GM23338 (cell line): ENCODE measurements at regions not wholly inside any gene's neighbourhood (a gene's known extent, or its start where the extent isn't known, plus 50 kb on each side); places are given as distances from the start of the nearest gene placed in this dataset.

Source experiments
- ATAC-seq: fragments of 200-7000 bp; cut with Tn5 transposase; 3 replicates; pipeline ENCODE4 v1.9.1; 2020
- DNase-seq: peaks from one replicate; pipeline ENCODE4 v3.0.0-alpha.2; 2015; ENCODE audit warnings: low spot score
- H2AFZ ChIP-seq: fragments of 200-600 bp; sonication (generic); 2 replicates; pipeline ENCODE4 v1.8.0; 2016; ENCODE audit warnings: antibody characterized with exemption, mild to moderate bottlenecking, moderate library complexity
- H3F3A ChIP-seq: fragments of 200-600 bp; sonication (generic); replicated peaks from 2 replicates; pipeline ENCODE4 v1.8.0; 2017; ENCODE audit warnings: antibody characterized with exemption, mixed run types, low read depth
- H3K27ac ChIP-seq: fragments of 200-600 bp; sonication (generic); 2 replicates; pipeline ENCODE4 v1.6.1; 2016; ENCODE audit warnings: low read depth
- H3K27me3 ChIP-seq: fragments of 200-600 bp; sonication (generic); 2 replicates; pipeline ENCODE4 v1.8.0; 2016; ENCODE audit warnings: mild to moderate bottlenecking, mixed run types, moderate library complexity; ENCODE audit not compliant: insufficient read depth
- H3K36me3 ChIP-seq: fragments of 200-600 bp; sonication (generic); 2 replicates; pipeline ENCODE4 v1.8.0; 2016; ENCODE audit warnings: mild to moderate bottlenecking; ENCODE audit not compliant: insufficient read depth
- H3K4me1 ChIP-seq: fragments of 200-600 bp; sonication (generic); 2 replicates; pipeline ENCODE4 v1.8.0; 2016; ENCODE audit warnings: mild to moderate bottlenecking, moderate library complexity; ENCODE audit not compliant: insufficient read depth
- H3K4me2 ChIP-seq: fragments of 200-600 bp; sonication (generic); 2 replicates; pipeline ENCODE4 v1.7.1; 2017; ENCODE audit warnings: mixed run types
- H3K4me3 ChIP-seq: fragments of 200-600 bp; sonication (generic); 2 replicates; pipeline ENCODE4 v1.6.1; 2016; ENCODE audit warnings: mixed run types
- H3K79me2 ChIP-seq: fragments of 200-600 bp; sonication (generic); replicated peaks from 2 replicates; pipeline ENCODE4 v1.8.0; 2017; ENCODE audit warnings: mild to moderate bottlenecking; ENCODE audit not compliant: insufficient read depth
- H3K9me2 ChIP-seq: fragments of 200-600 bp; sonication (generic); 2 replicates; pipeline ENCODE4 v1.8.0; 2017; ENCODE audit not compliant: insufficient read depth
- H4K20me1 ChIP-seq: fragments of 200-600 bp; sonication (generic); replicated peaks from 2 replicates; pipeline ENCODE4 v1.8.0; 2017; ENCODE audit warnings: mild to moderate bottlenecking; ENCODE audit not compliant: insufficient read depth
- H3K27ac Mint-ChIP-seq: 2 replicates; pipeline ENCODE4 v1.8.0; 2020; ENCODE audit warnings: inconsistent platforms, mild to moderate bottlenecking, moderate library complexity, mixed read lengths
- H3K27me3 Mint-ChIP-seq: 3 replicates; pipeline ENCODE4 v1.8.0; 2022; ENCODE audit warnings: low read depth, mild to moderate bottlenecking, moderate library complexity, mixed read lengths, inconsistent platforms; ENCODE audit not compliant: insufficient read depth, poor library complexity
- H3K36me3 Mint-ChIP-seq: 3 replicates; pipeline ENCODE4 v1.8.0; 2021; ENCODE audit warnings: low read depth, mild to moderate bottlenecking, inconsistent platforms, moderate library complexity, mixed read lengths
- H3K4me1 Mint-ChIP-seq: 3 replicates; pipeline ENCODE4 v1.8.0; 2020; ENCODE audit warnings: mild to moderate bottlenecking, inconsistent platforms, mixed read lengths
- H3K4me3 Mint-ChIP-seq: 3 replicates; pipeline ENCODE4 v1.8.0; 2021; ENCODE audit warnings: moderate library complexity, mild to moderate bottlenecking, inconsistent platforms, mixed read lengths
- H3K9me3 Mint-ChIP-seq: 3 replicates; pipeline ENCODE4 v1.8.0; 2020; ENCODE audit warnings: moderate library complexity, mild to moderate bottlenecking, inconsistent platforms, mixed read lengths
- CREB1 ChIP-seq: fragments of 250-450 bp; sonication (Bioruptor Pico); IDR thresholded peaks from 2 replicates; pipeline ENCODE4 v1.5.0; 2020; ENCODE audit warnings: low read depth, mild to moderate bottlenecking, moderate library complexity
- CTCF ChIP-seq, 2 experiments: fragments of 200-600 bp in 1 of 2; sonication (generic) in 1 of 2; conservative IDR thresholded peaks; 2 replicates each; pipeline versions ENCODE4 v1.5.1 to v1.6.1; 2016 to 2017; ENCODE audit warnings: antibody characterized with exemption in 2 of 2, low read depth in 2 of 2, mild to moderate bottlenecking in 2 of 2, moderate library complexity in 1 of 2
- ETS1 ChIP-seq: IDR thresholded peaks from 2 replicates; pipeline ENCODE4 v1.6.1; 2016; ENCODE audit warnings: antibody characterized with exemption
- EZH2 ChIP-seq: fragments of 200-600 bp; sonication (generic); IDR thresholded peaks from one replicate; pipeline ENCODE4 v1.8.0; 2017; ENCODE audit warnings: antibody characterized with exemption, mild to moderate bottlenecking, low read depth; ENCODE audit not compliant: unreplicated experiment
- EZH2phosphoT487 ChIP-seq: fragments of 200-600 bp; sonication (generic); IDR thresholded peaks from one replicate; pipeline ENCODE4 v1.8.1; 2018; ENCODE audit warnings: antibody characterized with exemption; ENCODE audit not compliant: unreplicated experiment
- JUNB ChIP-seq: IDR thresholded peaks from one replicate; pipeline ENCODE4 v1.6.1; 2016; ENCODE audit warnings: antibody characterized with exemption; ENCODE audit not compliant: unreplicated experiment
- NANOG ChIP-seq: IDR thresholded peaks from 2 replicates; pipeline ENCODE4 v1.6.1; 2016; ENCODE audit warnings: antibody characterized with exemption, borderline replicate concordance
- POLR2AphosphoS5 ChIP-seq: IDR thresholded peaks from 2 replicates; pipeline ENCODE4 v1.6.1; 2016; ENCODE audit warnings: antibody characterized with exemption, low read depth
- REST ChIP-seq: IDR thresholded peaks from one replicate; pipeline ENCODE4 v1.6.1; 2018; ENCODE audit warnings: antibody characterized with exemption; ENCODE audit not compliant: unreplicated experiment
- STAT1 ChIP-seq: IDR thresholded peaks from one replicate; pipeline ENCODE4 v1.6.1; 2016; ENCODE audit warnings: antibody characterized with exemption; ENCODE audit not compliant: unreplicated experiment
- ZNF114 ChIP-seq: fragments of 250-450 bp; sonication (Bioruptor Pico); IDR thresholded peaks from 2 replicates; pipeline ENCODE4 v1.5.0; 2020; ENCODE audit warnings: mild to moderate bottlenecking, moderate library complexity
- ZNF331 ChIP-seq: fragments of 250-450 bp; sonication (Bioruptor Pico); IDR thresholded peaks from 2 replicates; pipeline ENCODE4 v1.5.0; 2020; ENCODE audit warnings: low read depth, mild to moderate bottlenecking, moderate library complexity
- ZNF462 ChIP-seq: fragments of 250-450 bp; sonication (Bioruptor Pico); IDR thresholded peaks from 2 replicates; pipeline ENCODE4 v1.5.0; 2020; ENCODE audit warnings: mild to moderate bottlenecking, moderate library complexity

GRCh38 chr1:102074874-102075273 is 78.1 kb upstream of the OLFM3 start:
- Mint-ChIP-seq H3K27ac (no peak overlapping the region), H3K36me3 (no peaks in the 10 kb centered on the region), H3K4me3 (no peak overlapping the region), H3K9me3 (no peaks in the 10 kb centered on the region), H3K27me3 (no peaks in the 10 kb centered on the region), H3K4me1 (no peaks in the 10 kb centered on the region)
- no peak overlapping the region for H3K4me2 ChIP-seq
- no peak overlapping the region for H2AFZ ChIP-seq
- H3K36me3 ChIP-seq, result no peaks in the 10 kb centered on the region
- DNase-seq (no peak), ATAC-seq (no peak)
- TF ChIP-seq CREB1 (CRISPR knock-in tag) (no peak), ZNF114 (CRISPR knock-in tag) (no peak), EZH2phosphoT487 (no peak), NANOG (no peak), JUNB (no peak), EZH2 (no peak), ETS1 (no peak), POLR2AphosphoS5 (no peak), ZNF462 (no peak), STAT1 (no peak), ZNF331 (no peak), CTCF (conservative IDR thresholded peaks at IDR 0.05; ENCODE audit: low read depth in 2 of 2) (no peak), REST (no peak)
- H3K27ac ChIP-seq, result no peak overlapping the region
- no peaks in the 10 kb centered on the region for H3K9me2 ChIP-seq
- H3K79me2 ChIP-seq, result no peaks in the 10 kb centered on the region
- H3K4me1 ChIP-seq, result no peaks in the 10 kb centered on the region
- H4K20me1 ChIP-seq, result no peaks in the 10 kb centered on the region
- H3K27me3 ChIP-seq, result no peaks in the 10 kb centered on the region
- no peaks in the 10 kb centered on the region for H3F3A ChIP-seq
- no peak overlapping the region for H3K4me3 ChIP-seq
